ENCODE measurements at regions not wholly inside any gene's neighbourhood (a gene's known extent, or its start where the extent isn't known, plus 50 kb on each side); places are given as distances from the start of the nearest gene placed in this dataset.
"Not testable (repeated sequence)": the region's sequence is repeated elsewhere in the genome, so short reads cannot be mapped to it uniquely, and the experiment has no call there.

GRCh38 chr9:40999952-41000700, 128.4 kb downstream of the FOXD4L6 start:
- H3K4me3 ChIP-seq (ENCODE audit: low read length); H3K27me3 Mint-ChIP-seq (ENCODE audit: low read depth in 2 of 2); ATAC-seq; H3K27ac ChIP-seq (ENCODE audit: low read length); intact Hi-C loops (cut with micrococcal nuclease); H3K4me3 Mint-ChIP-seq; DNase-seq; H3K9me3 Mint-ChIP-seq; H3K36me3 ChIP-seq (ENCODE audit: control insufficient read depth, insufficient read depth, low read length); H3K4me1 ChIP-seq (ENCODE audit: control insufficient read depth, insufficient read depth, low read length); H3K9me3 ChIP-seq (ENCODE audit: control insufficient read depth, insufficient read depth, low read length); H3K27me3 ChIP-seq (ENCODE audit: control insufficient read depth, insufficient read depth, low read length): not testable (repeated sequence)
- peak overlapping the region; percentile 29 to 52 for H3K27ac Mint-ChIP-seq
- H3K36me3 Mint-ChIP-seq: peaks cover 16% of the 10 kb centered on the region
- peaks cover 41% of the 10 kb centered on the region in 2 donors for H3K4me1 Mint-ChIP-seq
- 85% methylated on average over 8 of the region's 8 CpGs for WGBS (ENCODE audit: insufficient coverage)

GRCh38 chr9:40995490-40995889, 133.0 kb downstream of the FOXD4L6 start:
- H3K9me3 ChIP-seq (ENCODE audit: control insufficient read depth, insufficient read depth, low read length); H3K9me3 Mint-ChIP-seq; ATAC-seq; H3K27ac ChIP-seq (ENCODE audit: low read length); H3K27me3 Mint-ChIP-seq (ENCODE audit: low read depth in 2 of 2); intact Hi-C loops (cut with micrococcal nuclease); H3K27me3 ChIP-seq (ENCODE audit: control insufficient read depth, insufficient read depth, low read length); H3K36me3 Mint-ChIP-seq; H3K36me3 ChIP-seq (ENCODE audit: control insufficient read depth, insufficient read depth, low read length); H3K4me3 ChIP-seq (ENCODE audit: low read length); DNase-seq: not testable (repeated sequence)
- Mint-ChIP-seq H3K27ac (peak overlapping the region in 1 of 2 donors; percentile 45), H3K4me3 (peak overlapping the region; percentile 6), H3K4me1 (peaks cover 46 to 54% of the 10 kb centered on the region in 2 donors)
- 92% methylated on average over 3 of the region's 4 CpGs for WGBS (ENCODE audit: insufficient coverage)
- peaks cover 14% of the 10 kb centered on the region for H3K4me1 ChIP-seq (ENCODE audit: control insufficient read depth, insufficient read depth, low read length)

DNA sequence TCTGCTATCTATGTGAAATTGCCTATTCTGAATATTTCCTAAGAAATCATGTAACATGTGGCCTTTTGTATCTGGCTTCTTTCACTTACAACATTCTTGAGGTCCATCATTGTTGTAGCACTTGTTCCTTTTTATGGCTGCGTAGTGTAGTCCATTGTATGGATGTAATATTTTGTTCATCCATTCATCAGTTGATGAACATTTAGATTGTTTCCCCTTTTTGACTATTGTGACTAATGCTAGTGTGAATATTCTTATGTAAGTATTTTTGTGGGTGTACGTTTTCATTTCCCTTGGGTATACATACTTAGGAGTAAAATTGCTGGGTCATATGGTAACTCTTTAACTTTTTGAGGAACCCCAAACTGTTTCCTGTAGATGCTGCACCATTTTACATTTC, 134.6 kb downstream of the FOXD4L6 start:
- H3K9me3 Mint-ChIP-seq; ATAC-seq; H3K36me3 Mint-ChIP-seq; H3K27ac Mint-ChIP-seq; H3K27me3 Mint-ChIP-seq (ENCODE audit: low read depth in 2 of 2); H3K27ac ChIP-seq (ENCODE audit: low read length); H3K4me3 ChIP-seq (ENCODE audit: low read length); H3K36me3 ChIP-seq (ENCODE audit: control insufficient read depth, insufficient read depth, low read length); H3K4me3 Mint-ChIP-seq; H3K9me3 ChIP-seq (ENCODE audit: control insufficient read depth, insufficient read depth, low read length); intact Hi-C loops (cut with micrococcal nuclease); H3K27me3 ChIP-seq (ENCODE audit: control insufficient read depth, insufficient read depth, low read length); DNase-seq: not testable (repeated sequence)
- WGBS (ENCODE audit: insufficient coverage): 88% methylated on average over 1 of the region's 2 CpGs
- H3K4me1 ChIP-seq (ENCODE audit: control insufficient read depth, insufficient read depth, low read length): peaks cover 14% of the 10 kb centered on the region
- peaks cover 37 to 41% of the 10 kb centered on the region in 2 donors for H3K4me1 Mint-ChIP-seq

DNA sequence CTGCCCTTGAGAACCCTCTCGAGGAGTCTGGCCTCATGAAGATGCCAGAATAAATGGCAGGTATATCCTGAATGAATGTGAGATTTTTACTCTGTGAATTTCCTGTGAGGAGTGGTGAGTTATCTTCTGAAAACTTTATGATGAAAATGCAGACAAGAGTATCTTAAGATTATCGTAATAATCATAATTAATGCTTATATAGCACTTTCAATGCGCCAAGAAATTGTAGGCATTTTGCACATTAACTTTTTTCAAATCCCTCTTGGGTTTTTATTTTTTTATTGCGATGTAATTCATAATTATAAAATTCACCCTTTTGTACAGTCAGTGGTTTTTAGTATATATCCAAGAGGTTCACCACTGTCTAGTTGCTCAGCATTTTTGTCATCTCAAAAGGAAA, 135.1 kb downstream of the FOXD4L6 start:
- peaks cover 33 to 37% of the 10 kb centered on the region in 2 donors for H3K4me1 Mint-ChIP-seq
- H3K9me3 Mint-ChIP-seq; H3K36me3 Mint-ChIP-seq; DNase-seq; H3K27ac ChIP-seq (ENCODE audit: low read length); H3K27ac Mint-ChIP-seq; H3K27me3 ChIP-seq (ENCODE audit: control insufficient read depth, insufficient read depth, low read length); H3K9me3 ChIP-seq (ENCODE audit: control insufficient read depth, insufficient read depth, low read length); H3K36me3 ChIP-seq (ENCODE audit: control insufficient read depth, insufficient read depth, low read length); ATAC-seq; H3K27me3 Mint-ChIP-seq (ENCODE audit: low read depth in 2 of 2); H3K4me3 Mint-ChIP-seq; H3K4me3 ChIP-seq (ENCODE audit: low read length); intact Hi-C loops (cut with micrococcal nuclease): not testable (repeated sequence)
- no CpG with 5 or more reads among the region's 4 CpGs for WGBS (ENCODE audit: insufficient coverage)
- H3K4me1 ChIP-seq (ENCODE audit: control insufficient read depth, insufficient read depth, low read length): peaks cover 14% of the 10 kb centered on the region

- H3K4me3 ChIP-seq (ENCODE audit: low read length): peak overlapping the region; percentile 65
- H3K36me3 ChIP-seq (ENCODE audit: control insufficient read depth, insufficient read depth, low read length); H3K9me3 Mint-ChIP-seq; H3K36me3 Mint-ChIP-seq; H3K27me3 ChIP-seq (ENCODE audit: control insufficient read depth, insufficient read depth, low read length); H3K4me3 Mint-ChIP-seq; intact Hi-C loops (cut with micrococcal nuclease); H3K27me3 Mint-ChIP-seq (ENCODE audit: low read depth in 2 of 2); H3K9me3 ChIP-seq (ENCODE audit: control insufficient read depth, insufficient read depth, low read length); ATAC-seq; DNase-seq; H3K27ac Mint-ChIP-seq: not testable (repeated sequence)
- H3K4me1 ChIP-seq (ENCODE audit: control insufficient read depth, insufficient read depth, low read length): peaks cover 14% of the 10 kb centered on the region
- H3K27ac ChIP-seq (ENCODE audit: low read length): peak overlapping the region; percentile 85
- peaks cover 28 to 33% of the 10 kb centered on the region in 2 donors for H3K4me1 Mint-ChIP-seq
- 10% methylated on average over 24 of the region's 25 CpGs for WGBS (ENCODE audit: insufficient coverage)
Observed at GRCh38 chr9:40992472-40992821, 136.0 kb downstream of the FOXD4L6 start.
